DMS79 treated with DMSO at 0.1 percent for 48 hours (cell line): ENCODE measurements at regions not wholly inside any gene's neighbourhood (a gene's known extent, or its start where the extent isn't known, plus 50 kb on each side); places are given as distances from the start of the nearest gene placed in this dataset.
"Not testable (repeated sequence)": the region's sequence is repeated elsewhere in the genome, so short reads cannot be mapped to it uniquely, and the experiment has no call there.

Experiments used
- DNase-seq: peaks from one replicate; lab custom pipeline; 2025; lab: John Stamatoyannopoulos, UW

DNA sequence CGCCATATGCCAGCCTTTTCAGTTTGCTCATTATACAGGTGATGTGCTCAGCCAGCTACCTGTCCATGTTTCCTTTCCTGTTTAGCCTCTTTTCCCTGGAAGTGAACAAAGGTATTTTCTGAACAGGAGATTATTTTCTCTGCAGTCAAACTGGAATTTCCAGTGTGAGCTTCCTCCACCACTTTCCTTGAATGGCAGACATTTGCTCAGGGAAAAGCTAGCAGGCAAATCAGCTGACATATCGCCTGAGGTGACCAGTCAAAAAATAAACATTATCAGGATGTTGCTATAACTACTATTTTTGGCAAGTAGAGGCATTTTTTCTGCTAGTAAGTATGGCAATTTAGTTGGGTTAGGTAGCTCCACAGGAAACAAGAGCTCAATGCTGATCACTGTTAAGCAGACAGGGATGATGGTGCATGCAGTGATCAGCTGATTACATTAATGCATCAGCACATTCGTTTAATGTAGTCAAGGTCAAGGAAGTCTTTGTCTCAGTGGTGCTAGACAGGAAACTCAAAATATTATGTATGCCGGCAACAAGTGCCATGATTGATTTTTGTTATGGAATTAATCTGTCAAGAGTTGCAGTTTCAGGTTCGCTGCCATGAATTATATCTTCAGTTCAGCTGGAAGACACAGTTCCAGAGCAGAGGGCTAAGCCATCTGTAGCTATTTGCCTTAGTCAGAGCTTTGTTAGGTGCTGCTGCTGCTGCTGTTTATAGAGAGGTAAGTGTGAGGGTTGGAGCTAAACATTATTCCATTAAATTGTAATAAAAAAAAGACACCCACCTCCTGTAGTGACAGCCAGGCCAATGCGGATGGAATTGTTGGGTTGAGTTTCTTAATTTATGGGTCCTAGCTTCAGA, 179.7 kb upstream of the ST6GALNAC5 start:
- DNase-seq: no peak

DNA sequence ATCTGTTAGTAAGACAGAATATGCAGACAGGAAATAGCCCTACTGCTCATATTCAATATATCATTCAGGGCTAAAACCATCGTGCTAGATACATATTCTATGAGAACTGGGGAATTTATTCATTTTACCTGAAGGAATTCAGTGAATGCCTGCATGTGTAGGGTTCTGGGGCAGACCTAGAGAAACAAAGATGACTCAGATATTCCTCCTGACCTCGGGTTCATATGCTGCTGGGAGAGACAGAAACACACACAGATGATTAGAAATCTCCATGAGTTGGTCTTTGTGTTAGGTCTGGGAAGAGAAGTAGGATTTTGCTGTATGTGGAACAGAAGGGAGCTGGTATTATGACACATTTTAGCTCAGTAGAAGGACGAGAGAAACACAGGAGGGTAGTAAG, 176.5 kb upstream of the ST6GALNAC5 start:
- no peak for DNase-seq

DNA sequence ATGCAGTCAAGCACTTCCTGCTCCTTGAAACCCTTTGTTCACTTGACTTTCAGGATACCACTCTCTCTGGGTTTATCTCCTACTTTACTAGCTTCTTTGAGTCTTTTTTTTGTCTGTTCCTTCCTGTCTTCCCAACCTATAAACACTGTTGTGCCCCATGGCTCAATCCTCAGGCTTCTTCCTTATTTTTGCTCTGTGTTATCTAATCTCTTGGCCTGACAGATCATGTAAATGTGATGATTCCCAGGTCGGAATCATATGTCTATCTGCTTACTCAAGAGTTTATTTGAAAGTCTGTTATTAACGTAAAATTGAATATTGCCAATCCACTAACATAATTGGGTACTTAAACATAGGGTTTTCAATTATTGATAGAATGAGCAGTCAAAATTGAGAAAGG, 171.7 kb upstream of the ST6GALNAC5 start:
- no peak for DNase-seq

DNA sequence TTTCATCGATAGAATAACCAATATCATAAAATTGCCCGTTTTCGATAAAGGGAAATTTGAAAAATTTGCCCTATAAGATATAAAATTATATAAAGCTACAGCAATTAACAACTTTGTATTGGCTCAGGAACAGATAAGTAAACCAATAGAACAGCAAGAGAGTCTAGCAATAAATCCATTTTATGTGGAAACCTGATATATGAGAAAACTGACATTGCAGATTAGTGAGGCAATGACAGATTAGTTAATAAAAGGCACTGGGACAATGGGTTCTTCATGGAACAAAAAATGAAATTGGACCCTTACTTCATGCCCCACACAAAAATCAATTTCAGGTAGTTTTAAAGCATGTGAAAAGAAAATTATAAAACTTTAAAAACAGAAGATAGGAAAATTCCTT, 169.9 kb upstream of the ST6GALNAC5 start:
- no peak for DNase-seq

DNA sequence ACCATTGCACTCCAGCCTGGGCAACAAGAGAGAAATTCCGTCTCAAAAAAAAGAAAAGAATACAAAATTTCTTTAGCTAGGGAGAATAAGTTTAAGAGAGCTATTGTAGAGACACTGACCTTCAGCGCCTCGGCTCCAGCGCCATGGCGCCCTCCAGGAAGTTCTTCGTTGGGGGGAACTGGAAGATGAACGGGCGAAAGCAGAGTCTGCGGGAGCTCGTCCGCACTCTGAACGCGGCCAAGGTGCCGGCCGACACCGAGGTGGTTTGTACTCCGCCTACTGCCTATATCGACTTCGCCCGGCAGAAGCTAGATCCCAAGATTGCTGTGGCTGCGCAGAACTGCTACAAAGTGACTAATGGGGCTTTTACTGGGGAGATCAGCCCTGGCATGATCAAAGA, 167.6 kb upstream of the ST6GALNAC5 start:
- not testable (repeated sequence) for DNase-seq

DNA sequence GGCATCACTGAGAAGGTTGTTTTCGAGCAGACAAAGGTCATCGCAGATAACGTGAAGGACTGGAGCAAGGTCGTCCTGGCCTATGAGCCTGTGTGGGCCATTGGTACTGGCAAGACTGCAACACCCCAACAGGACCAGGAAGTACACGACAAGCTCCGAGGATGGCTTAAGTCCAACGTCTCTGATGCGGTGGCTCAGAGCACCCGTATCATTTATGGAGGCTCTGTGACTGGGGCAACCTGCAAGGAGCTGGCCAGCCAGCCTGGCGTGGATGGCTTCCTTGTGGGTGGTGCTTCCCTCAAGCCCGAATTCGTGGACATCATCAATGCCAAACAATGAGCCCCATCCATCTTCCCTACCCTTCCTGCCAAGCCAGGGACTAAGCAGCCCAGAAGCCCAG, 167.1 kb upstream of the ST6GALNAC5 start:
- DNase-seq: not testable (repeated sequence)

DNA sequence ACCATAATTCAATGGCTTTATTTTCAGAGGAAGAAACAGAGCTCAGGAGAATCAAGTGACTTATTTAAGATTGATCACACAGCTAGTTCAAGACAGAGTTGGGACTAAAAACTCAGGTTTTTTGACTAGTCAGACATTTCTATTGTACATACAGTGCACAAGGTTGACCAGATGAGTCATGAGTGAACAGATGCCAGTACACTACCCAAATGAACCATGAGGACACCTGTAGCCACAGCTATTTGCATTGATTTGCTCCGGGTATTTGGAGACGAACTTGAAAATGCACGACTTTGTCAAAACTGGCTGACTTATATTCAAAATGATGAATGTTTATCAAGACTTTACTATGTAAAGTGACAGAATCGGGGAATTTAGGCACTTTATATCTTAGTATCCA, 161.7 kb upstream of the ST6GALNAC5 start:
- no peak for DNase-seq

DNA sequence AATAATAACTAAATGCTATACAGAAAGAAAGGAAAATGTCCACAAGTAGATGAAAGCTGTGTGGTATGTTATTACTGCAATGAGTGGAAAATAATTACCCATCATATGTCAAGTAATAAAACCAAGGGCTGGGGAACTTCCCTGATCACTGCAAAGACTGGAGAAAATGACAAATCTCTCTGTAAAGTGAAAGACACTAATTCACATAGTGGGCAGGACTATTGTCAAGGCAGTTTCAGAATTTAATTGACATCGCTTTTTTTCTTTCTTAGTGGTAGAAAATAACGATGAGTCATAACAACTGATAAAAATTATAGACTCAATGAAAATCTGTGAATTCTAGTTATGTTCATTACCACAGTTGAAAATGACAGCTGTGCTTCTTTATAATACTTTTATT, 153.7 kb upstream of the ST6GALNAC5 start:
- DNase-seq: no peak

DNA sequence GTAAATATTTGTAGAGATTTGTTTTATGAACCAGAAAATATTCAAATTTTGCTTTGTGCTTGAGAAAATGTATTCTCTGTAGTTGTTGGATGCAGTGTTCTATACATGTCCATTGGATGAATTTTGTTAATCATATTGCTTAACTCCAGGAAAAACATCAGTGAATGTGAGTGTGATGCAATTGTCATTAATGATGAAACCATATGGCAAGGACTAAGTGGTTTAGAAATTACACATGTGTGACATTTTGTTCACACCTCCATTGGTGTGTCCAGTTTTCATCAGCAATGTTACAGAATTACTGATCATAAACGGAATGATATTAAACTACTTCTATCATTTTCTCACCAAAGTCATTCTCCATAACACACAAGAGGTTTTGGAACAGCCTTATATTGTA, 151.8 kb upstream of the ST6GALNAC5 start:
- no peak for DNase-seq

DNA sequence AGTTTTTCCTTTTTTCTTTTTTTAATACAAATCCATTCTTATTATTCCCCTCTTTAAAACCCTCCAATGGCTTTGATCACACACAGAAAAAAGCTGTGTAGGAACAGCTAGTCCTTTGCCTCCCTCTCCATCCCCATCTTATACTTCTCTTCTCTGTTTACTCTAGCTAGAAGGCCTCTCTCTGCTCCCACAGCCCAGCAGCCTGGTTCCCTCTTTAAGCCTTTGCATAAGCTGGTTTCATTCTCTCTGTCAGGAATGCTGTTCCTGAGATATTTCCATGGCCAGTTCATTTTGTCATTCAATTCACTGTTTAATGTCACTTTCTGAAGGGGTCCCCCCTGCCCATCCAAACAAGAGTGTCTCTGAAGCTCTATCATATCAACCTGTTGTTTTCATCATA, 143.3 kb upstream of the ST6GALNAC5 start:
- DNase-seq: no peak

DNA sequence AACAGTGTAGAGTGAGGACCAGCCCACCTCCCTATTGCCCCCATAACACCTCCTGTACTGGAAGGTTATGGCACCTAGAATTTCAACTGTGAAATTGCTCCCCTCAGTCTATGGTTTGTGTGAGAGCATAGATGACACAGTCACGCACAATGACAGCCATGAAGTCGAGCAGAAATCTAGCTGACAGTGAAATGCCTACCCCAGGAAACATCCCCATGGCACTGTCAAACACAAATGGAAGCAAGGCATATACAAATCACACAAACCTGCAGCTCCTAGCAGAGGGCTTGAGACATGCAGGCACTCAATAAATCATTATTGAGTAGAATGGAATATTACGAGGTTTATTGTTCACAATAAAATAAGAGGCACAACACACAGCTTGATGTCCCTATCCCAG, 142.5 kb upstream of the ST6GALNAC5 start:
- no peak for DNase-seq

DNA sequence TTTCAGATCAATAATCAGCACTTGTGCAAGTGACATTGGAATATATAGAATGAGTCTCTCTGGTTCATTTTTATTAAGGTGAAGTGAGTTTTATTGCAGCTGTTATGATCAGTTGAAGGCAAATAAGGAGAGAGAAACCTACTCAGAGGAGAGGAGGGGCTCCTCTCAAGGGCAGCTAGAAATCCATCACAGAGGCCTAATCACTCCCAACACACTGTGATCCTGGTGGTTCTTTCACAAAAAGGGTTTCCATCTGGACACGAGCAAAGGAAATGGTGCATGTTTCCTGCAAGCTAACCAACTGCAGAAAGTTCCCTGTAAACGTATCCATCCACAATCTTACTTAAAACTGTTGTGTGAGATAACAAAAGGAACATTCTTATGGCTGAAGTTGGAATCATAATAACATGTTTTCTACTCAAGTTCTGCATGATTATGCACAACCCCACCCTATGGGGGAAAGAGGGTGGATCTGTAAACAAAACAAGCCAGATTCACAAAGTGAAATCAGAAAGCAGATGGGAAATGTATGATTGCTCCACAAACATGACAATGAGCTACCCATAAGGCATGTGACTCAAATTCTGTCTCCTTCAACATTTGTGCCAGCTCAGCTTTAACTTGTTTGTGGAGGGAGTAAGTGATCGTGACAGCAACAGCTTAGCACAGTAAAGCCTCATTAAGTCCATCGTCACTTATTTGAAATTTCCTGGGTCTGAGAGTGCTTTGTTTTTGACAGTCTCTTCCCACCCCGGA, 141.2 kb upstream of the ST6GALNAC5 start:
- no peak for DNase-seq

DNA sequence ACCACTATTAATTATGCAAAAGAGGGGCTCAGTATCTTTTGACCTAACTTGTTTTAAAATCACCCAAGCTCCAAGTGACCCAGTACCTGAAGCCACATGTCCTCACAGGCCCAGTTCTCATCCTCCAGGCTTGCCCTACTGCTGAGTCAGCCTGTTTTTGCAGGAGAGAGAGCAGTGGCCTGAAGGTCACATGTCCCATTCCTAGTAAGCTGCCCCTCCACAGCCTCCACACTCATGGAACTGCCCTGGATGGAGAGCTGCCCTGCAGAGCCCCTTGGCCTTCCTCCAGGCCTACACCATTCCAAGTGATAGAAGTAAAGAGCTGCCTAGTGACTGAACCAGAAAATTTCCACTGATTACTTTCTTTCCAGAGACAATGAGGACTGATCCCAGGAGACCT, 139.8 kb upstream of the ST6GALNAC5 start:
- no peak for DNase-seq

DNA sequence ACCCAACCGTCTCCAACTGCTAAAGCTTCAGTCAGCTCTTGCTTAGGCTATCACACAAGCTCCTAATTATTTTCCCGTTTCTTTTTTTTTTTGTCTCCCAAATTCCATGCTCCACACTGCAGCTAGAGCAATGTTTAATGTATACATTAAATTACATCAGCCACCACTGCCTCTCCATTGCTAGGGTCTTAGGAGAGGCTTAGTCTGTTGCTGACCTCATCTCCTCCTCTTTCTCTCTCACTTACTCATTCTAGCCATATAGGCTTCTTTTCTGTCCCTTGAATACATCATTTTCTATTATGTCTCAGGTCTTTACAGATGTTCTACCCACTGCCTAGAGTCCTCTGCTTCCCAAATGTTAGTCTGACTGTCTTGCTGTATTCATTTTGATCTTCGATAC, 138.1 kb upstream of the ST6GALNAC5 start:
- DNase-seq: no peak

DNA sequence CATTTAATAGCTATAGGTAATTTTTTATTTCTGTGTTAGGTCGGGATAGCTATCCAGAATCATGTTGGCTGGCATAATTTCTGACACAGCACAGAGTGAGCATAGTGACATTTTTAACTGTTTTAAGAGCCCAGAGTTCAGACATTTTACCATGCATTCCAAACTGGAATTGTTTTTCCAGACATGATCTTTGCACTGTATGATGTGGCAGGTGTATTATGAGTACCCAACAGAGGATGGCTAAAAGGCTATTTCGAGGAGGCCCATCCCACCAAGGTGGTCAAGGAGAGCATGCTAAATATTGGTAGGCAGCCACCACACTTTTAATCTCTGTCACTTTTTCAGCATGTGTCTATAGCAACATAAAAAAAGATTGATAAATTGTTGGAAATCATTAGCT, 137.3 kb upstream of the ST6GALNAC5 start:
- no peak for DNase-seq

DNA sequence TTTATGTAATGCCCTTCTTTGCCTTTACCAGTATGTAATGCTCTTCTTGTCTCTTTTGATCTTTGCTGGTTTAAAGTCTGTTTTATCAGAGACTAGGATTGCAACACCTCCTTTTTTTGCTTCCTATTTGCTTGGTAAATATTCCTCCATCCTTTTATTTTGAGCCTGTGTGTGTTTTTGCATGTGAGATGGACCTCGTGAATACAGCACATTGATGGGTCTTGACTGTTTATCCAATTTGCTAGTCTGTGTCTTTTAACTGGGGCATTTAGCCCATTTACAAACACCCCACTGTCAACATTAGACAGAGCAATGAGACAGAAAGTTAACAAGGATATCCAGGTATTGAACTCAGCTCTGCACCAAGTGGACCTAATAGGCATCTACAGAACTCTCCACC, 128.9 kb upstream of the ST6GALNAC5 start:
- DNase-seq: not testable (repeated sequence)

DNA sequence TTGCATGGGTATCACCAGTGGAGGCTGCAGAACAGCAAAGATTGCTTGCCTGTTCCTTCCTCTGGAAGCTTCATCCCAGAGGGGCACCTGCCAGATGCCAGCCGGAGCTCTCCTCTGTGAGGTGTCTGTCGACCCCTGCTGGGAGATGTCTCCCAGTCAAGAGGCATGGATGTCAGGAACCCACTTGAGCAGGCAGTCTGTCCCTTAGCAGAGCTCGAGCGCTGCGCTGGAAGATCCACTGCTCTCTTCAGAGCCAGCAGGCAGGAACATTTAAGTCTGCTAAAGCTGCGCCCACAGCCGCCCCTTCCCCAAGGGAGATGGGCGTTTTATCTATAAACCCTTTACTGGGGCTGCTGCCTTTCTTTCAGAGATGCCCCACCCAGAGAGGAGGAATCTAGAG, 126.3 kb upstream of the ST6GALNAC5 start:
- DNase-seq: not testable (repeated sequence)

DNA sequence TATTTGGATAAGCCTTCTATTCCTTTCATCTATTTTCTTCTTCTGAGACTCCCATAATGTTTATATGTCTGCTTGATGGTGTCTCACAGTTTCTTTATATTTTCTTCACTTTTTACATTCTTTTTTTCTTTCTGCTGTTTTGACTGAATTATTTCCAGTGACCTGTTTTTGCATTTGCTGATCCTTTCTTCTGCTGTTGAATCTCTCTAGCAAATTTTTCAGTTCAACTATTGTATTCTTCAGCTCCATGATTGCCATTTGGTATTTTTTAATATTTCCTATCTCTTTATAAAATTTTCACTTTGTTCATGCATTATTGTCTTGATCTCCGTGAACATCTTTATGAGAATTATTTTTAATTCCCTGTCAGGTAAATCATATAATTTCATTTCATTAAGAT, 122.3 kb upstream of the ST6GALNAC5 start:
- DNase-seq: no peak

DNA sequence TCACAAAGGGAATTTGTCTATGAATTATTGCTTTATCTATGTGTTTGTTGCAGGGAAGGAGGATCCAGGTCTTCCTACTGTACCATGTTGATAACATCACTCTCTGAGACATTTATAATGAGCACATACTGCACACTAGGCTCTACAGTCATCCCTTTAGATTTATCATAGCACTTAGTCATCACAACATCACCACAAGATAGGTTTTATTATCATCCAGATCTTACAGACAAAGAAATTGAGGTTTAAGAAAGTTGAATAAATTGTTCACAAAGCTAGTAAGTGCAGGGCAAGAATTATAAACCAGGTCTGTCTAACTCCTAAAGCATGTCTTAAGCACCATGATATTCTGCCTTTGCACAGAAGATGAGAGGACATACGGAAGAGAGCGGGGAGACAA, 121.1 kb upstream of the ST6GALNAC5 start:
- no peak for DNase-seq

DNA sequence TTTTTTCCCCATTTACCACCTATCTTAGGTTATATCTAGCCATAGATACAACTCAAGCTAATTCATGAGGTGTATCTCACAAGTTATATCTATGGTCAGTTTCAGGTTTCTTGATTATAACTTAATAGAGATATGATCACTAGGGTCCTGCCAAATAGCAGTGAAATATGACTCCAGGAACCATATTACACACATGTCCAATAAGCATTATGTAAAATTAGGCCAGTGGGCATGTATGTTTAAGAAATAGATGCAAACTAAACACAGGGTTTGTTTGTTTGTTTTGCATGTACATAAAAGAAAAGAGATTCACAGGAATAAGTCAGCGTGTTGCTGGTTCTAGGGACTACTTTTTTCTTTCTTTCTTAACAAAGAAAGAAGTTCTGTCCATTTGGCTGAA, 112.5 kb upstream of the ST6GALNAC5 start:
- DNase-seq: no peak

DNA sequence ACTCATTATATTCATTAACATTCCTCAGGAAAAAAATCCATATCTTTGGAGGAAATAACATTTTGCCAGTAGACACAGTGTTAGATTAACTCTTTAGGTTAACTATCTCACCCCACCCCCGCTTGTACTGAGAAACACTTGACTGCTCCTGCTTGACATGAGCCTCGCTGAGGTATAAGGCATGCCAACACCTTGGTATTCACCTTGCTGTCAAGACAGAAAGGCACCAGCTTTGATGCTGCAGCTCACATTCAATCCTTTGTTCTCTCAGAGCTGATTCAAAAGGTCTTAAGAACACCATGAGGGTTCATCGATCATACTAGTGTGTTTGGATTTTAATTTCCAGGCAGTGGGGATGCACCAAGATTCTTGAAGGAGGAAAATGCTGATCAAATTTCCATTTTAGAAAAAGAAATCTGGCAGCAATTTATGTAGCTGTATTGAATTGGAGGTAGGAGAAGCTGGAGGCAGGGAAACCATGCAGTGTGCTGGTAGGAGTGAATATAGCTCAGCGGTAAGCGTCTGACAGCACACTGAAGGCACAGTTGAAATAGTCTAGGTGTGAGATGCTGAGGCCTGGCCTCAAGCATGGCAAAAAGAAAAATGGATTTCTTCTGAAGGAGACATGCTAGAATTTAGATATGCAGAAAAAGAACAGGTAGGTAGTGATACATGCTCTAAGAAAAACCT, 108.0 kb upstream of the ST6GALNAC5 start:
- DNase-seq: no peak

DNA sequence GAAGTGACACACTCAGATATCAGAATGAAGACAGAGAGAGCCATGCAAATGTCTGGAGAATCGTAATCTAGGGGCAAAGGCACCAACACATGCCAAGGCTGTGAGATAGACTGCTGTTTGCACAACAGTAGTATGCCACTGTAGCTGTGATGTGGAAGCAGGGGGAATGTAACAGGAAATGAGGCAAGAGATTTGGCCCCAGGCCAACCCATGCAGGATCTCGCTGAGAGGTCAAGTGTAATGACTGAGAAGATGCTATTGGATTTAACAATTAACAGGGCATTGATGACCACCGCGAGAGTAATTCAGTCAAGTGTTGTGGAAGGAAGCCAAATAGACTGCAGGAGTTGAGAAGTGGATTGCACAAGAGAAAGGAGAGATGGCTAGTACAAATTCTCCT, 107.3 kb upstream of the ST6GALNAC5 start:
- peak; percentile 27 for DNase-seq

DNA sequence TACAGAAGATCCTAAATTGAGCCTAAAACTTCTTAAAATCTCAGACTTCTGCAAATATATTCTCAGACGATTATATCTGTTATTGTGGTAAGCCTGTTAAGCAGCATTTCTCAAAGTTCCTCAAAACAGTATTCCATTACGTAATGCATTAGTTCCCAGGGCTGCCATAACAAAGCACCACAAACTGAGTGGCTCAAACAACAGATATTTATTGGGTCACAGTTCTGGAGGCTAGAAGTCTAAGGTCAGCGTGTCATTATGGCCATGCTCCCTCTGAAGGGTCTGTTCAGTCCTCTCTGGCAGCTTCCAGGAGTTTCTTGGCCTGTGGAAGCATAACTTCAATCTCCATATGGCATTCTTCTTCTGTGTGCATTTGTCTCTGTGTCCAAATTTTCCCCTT, 103.5 kb upstream of the ST6GALNAC5 start:
- no peak for DNase-seq
